Pulmonary artery endothelial cell (primary cell): ENCODE measurements at regions not wholly inside any gene's neighbourhood (a gene's known extent, or its start where the extent isn't known, plus 50 kb on each side); places are given as distances from the start of the nearest gene placed in this dataset.
"Not testable (repeated sequence)": the region's sequence is repeated elsewhere in the genome, so short reads cannot be mapped to it uniquely, and the experiment has no call there.

Experiments
- DNase-seq: peaks from one replicate; pipeline ENCODE4 v3.0.0-alpha.2; 2011; ENCODE audit warnings: low read depth, low spot score

- DNase-seq, result no peak
These were observed 50.4 kb upstream of the FMOD start for GRCh38 chr1:203401199-203401877.

GRCh38 chr1:203402152-203402551 is 51.2 kb upstream of the FMOD start:
- DNase-seq, result no peak

DNA sequence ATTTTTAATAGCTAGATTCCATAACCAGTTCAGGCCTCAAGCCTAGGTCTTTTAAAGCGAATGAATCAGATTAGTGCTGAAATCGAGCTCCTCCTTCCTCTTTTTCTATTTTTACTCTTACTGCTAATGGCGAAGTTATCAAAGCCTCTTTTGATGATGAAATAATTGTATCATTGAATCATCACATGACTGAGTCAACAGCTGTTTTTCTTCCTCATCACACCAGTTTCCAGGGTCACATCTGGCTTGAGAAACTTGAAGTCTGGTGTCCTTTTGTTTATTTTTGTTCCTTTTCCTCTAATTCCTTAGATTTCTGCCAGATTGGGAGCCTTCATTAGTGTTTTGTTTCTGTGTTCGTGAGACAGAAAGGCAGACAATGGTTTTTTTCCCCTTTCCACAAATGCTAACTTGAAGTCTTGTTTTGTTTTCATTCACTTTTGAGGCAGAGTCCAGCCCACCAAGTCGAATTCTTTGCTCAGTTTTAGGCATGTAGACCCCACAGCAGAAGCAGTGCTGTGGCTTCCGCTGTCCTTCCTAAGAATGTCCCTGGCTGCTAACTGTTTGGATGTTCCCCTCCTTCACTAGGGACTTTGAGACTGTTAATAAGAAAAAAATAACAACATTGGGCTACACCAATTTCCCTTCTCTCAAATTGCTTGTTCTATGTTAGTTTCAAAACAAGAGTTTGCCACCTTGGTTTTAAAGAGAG is 51.9 kb upstream of the FMOD start:
- DNase-seq, result peak; percentile 15

- no peak for DNase-seq
These were observed 52.7 kb upstream of the FMOD start for GRCh38 chr1:203403586-203403985.

GRCh38 chr1:203404546-203404945 is 53.6 kb upstream of the FMOD start:
- no peak for DNase-seq

GRCh38 chr1:203405703-203406438 is 54.9 kb upstream of the FMOD start:
- DNase-seq, result no peak

DNA sequence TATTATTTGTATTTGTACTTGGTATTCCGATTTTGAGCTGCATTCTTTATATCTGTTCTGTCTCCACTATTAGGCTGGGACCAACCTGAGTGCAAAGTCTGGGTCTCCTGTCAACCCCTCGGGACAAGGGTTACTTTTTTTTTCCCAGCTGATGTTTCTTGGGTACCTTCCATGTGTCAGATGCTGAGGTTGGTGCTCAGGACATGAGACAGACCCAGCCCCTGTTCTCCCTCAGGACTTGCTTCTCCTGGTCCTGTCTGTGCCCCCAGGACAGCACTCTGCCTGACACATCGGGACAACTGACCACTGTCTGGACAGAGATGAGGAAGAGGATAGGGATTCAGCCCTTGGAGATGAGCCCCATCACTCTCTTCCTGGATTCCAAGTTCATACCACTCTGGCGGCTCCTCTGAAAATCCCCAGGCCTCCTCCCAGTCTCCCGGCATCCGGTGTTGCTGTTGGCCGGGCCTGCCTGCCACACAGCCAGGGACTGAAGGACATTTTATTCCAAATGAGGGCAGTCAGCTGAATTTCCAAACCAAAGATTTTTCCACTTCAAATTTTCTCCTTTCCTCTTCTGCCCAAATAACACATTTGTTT is 55.6 kb upstream of the FMOD start:
- DNase-seq, result no peak

DNA sequence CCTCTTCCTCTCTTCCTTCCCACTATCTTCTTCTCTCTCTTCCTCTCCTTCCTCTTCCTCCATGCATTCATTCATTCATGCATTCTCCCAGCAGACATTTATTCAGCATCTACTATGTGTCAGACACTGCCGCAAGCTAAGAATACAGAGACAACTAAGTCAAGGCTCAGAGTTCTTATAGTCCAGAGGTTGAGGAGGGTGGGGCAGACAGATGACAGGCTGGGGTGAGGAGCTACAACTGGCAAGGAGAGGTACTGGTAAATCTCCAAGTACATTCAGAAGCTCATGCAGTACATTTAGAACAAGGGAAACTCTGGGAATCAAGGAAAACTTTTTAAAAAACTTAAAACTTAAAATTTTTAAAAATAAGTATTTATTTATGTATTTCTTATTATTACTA is 56.4 kb upstream of the FMOD start:
- no peak for DNase-seq

GRCh38 chr1:203408486-203409481 is 57.9 kb upstream of the FMOD start:
- peak; percentile 33 for DNase-seq

GRCh38 chr1:203410182-203410900 is 59.4 kb upstream of the FMOD start:
- no peak for DNase-seq

DNA sequence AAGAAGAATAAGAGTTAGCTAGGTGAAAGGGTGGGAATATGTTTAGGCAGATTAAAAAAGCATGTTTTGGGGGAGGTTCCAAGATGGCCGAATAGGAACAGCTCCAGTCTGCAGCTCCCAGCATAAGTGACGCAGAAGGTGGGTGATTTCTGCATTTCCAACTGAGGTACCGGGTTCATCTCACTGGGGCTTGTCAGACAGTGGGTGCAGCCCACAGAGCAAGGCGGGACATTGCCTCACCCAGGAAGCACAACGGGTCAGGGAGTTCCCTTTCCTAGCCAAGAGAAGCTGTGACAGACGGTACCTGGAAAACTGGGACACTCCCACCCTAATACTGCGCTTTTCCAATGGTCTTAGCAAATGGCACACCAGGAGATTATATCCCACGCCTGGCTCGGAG is 60.5 kb upstream of the FMOD start:
- not testable (repeated sequence) for DNase-seq

GRCh38 chr1:203419558-203419957 is 56.0 kb upstream of the PRELP start:
- no peak for DNase-seq

DNA sequence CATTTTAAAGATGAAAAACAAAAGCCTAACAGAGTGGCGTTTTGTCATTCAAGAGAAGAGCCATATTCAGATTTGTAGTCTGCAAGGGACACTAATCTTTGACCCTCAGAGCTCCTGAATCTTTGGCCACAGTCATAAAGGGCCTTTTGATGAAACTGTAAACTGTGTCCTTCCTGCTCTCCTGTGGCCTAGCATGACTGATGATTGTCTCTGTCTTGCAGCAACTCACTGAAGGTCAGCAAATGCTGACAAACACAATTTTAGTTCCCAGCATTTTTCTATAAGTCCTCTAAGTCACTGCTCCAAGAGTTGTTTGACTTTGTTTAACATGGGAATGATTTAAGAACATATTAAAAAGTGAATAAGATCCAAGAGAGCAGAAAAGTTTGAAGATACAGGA is 55.3 kb upstream of the PRELP start:
- DNase-seq, result no peak

- DNase-seq, result no peak
These were observed 54.4 kb upstream of the PRELP start for GRCh38 chr1:203421246-203421645.

DNA sequence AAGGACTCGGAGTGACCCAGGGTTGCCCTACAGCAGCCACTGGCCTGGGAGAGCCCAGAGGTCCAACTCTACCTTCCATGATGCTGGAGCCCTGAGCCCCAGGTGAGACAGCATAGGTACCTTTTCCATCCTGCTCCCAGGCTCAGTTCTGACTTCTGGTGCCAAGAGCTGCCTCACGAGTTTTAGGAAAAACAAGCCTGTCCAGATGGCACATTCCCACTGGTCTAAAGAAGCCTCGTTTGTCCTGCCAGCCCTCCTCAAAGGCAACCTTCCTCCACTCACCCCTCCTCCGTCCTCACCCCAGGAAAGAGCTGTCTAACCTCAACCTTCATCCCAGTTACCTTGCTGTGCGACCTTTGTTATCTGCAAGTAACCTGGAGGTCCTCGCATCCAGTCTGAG is 53.5 kb upstream of the PRELP start:
- no peak for DNase-seq

- DNase-seq, result no peak
These were observed 53.0 kb upstream of the PRELP start for GRCh38 chr1:203422656-203423055.

GRCh38 chr1:203424285-203424684 is 51.3 kb upstream of the PRELP start:
- no peak for DNase-seq

GRCh38 chr1:203424861-203425662 is 50.5 kb upstream of the PRELP start:
- DNase-seq, result no peak

DNA sequence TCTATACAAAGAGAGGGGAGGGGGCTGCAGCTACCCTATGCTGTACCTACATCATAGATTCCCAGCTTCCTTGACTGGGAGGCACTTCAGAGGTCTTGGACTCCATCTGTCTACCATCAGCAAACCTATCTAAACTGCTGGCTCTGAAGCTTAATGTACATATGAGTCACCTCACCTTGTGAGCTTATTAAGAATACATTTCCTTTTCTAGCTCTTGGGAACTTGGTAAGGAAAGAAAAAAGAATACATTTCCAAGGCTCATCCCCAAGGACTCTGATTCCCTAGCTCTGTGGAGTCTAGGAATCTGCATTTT is 50.0 kb upstream of the PRELP start:
- no peak for DNase-seq
